ENCODE measurements at regions not wholly inside any gene's neighbourhood (a gene's known extent, or its start where the extent isn't known, plus 50 kb on each side); places are given as distances from the start of the nearest gene placed in this dataset.

GRCh38 chr1:113247355-113247754 is 143.0 kb upstream of the MAGI3 start:
- DNase-seq (ENCODE audit: extremely low read depth, insufficient read length): no peak
- TF ChIP-seq CTCF (IDR thresholded peaks at IDR 0.05; ENCODE audit: insufficient read depth, low read length, poor library complexity, severe bottlenecking): no peak

GRCh38 chr1:113247782-113248181 is 142.5 kb upstream of the MAGI3 start:
- TF ChIP-seq CTCF (IDR thresholded peaks at IDR 0.05; ENCODE audit: insufficient read depth, low read length, poor library complexity, severe bottlenecking): no peak
- no peak for DNase-seq (ENCODE audit: extremely low read depth, insufficient read length)
- Histone ChIP-seq H3K36me3 (ENCODE audit: control insufficient read depth, insufficient read depth, low read length) (no peaks in the 10 kb centered on the region), H3K27me3 (replicated peaks; ENCODE audit: control insufficient read depth, insufficient read depth, low read length) (no peaks in the 10 kb centered on the region), H3K4me3 (replicated peaks; ENCODE audit: low read depth, low read length) (no peak overlapping the region)

More at GRCh38 chr1:113247355-113247754, 143.0 kb upstream of the MAGI3 start:
- H3K27me3 ChIP-seq (replicated peaks; ENCODE audit: control insufficient read depth, insufficient read depth, low read length): no peaks in the 10 kb centered on the region
- no peaks in the 10 kb centered on the region for H3K36me3 ChIP-seq (ENCODE audit: control insufficient read depth, insufficient read depth, low read length)
- H3K4me3 ChIP-seq (replicated peaks; ENCODE audit: low read depth, low read length): no peak overlapping the region

- Histone ChIP-seq H3K27me3 (replicated peaks; ENCODE audit: control insufficient read depth, insufficient read depth, low read length) (no peaks in the 10 kb centered on the region), H3K36me3 (ENCODE audit: control insufficient read depth, insufficient read depth, low read length) (no peaks in the 10 kb centered on the region), H3K4me3 (replicated peaks; ENCODE audit: low read depth, low read length) (no peak overlapping the region)
- no peak for DNase-seq (ENCODE audit: extremely low read depth, insufficient read length)
- no peak for TF ChIP-seq CTCF (IDR thresholded peaks at IDR 0.05; ENCODE audit: insufficient read depth, low read length, poor library complexity, severe bottlenecking)
Observed at GRCh38 chr1:113248494-113248893, 141.8 kb upstream of the MAGI3 start.

GRCh38 chr1:113250161-113250560 is 140.2 kb upstream of the MAGI3 start:
- no peak for TF ChIP-seq CTCF (IDR thresholded peaks at IDR 0.05; ENCODE audit: insufficient read depth, low read length, poor library complexity, severe bottlenecking)
- no peak for DNase-seq (ENCODE audit: extremely low read depth, insufficient read length)
- no peak overlapping the region for H3K4me3 ChIP-seq (replicated peaks; ENCODE audit: low read depth, low read length)
- no peaks in the 10 kb centered on the region for H3K36me3 ChIP-seq (ENCODE audit: control insufficient read depth, insufficient read depth, low read length)
- no peaks in the 10 kb centered on the region for H3K27me3 ChIP-seq (replicated peaks; ENCODE audit: control insufficient read depth, insufficient read depth, low read length)

- Histone ChIP-seq H3K36me3 (ENCODE audit: control insufficient read depth, insufficient read depth, low read length) (no peaks in the 10 kb centered on the region), H3K27me3 (replicated peaks; ENCODE audit: control insufficient read depth, insufficient read depth, low read length) (no peaks in the 10 kb centered on the region; the same call in 1 of the 2 replicates), H3K4me3 (replicated peaks; ENCODE audit: low read depth, low read length) (no peak overlapping the region)
- no peak for DNase-seq (ENCODE audit: extremely low read depth, insufficient read length)
- TF ChIP-seq CTCF (IDR thresholded peaks at IDR 0.05; ENCODE audit: insufficient read depth, low read length, poor library complexity, severe bottlenecking): no peak
Observed at GRCh38 chr1:113252166-113252565, 138.1 kb upstream of the MAGI3 start.

GRCh38 chr1:113253187-113253586 is 137.1 kb upstream of the MAGI3 start:
- Histone ChIP-seq H3K36me3 (ENCODE audit: control insufficient read depth, insufficient read depth, low read length) (no peaks in the 10 kb centered on the region), H3K27me3 (replicated peaks; ENCODE audit: control insufficient read depth, insufficient read depth, low read length) (no peaks in the 10 kb centered on the region; the same call in 1 of the 2 replicates), H3K4me3 (replicated peaks; ENCODE audit: low read depth, low read length) (no peak overlapping the region)
- no peak for DNase-seq (ENCODE audit: extremely low read depth, insufficient read length)
- TF ChIP-seq CTCF (IDR thresholded peaks at IDR 0.05; ENCODE audit: insufficient read depth, low read length, poor library complexity, severe bottlenecking): no peak
